Stomach (tissue), 4 donors: ENCODE measurements at regions not wholly inside any gene's neighbourhood (a gene's known extent, or its start where the extent isn't known, plus 50 kb on each side); places are given as distances from the start of the nearest gene placed in this dataset.

Experiments
- CTCF ChIP-seq, 7 experiments: fragments of 450-650 bp in 4 of 7; fragments of 200-600 bp in 3 of 7; sonication (generic) in 3 of 7; IDR thresholded peaks; one replicate each; pipeline ENCODE4 v1.5.1; 2016 to 2019; ENCODE audit warnings: antibody characterized with exemption in 7 of 7, control low read depth in 2 of 7, mild to moderate bottlenecking in 1 of 7
- EP300 ChIP-seq: sonication (generic); formaldehyde crosslinking; IDR thresholded peaks from one replicate; pipeline ENCODE4 v1.6.1; 2017; ENCODE audit warnings: antibody characterized with exemption
- POLR2A ChIP-seq, 4 donors: fragments of 450-650 bp; IDR thresholded peaks; one replicate each; pipeline ENCODE4 v1.6.1; 2016; ENCODE audit warnings: antibody characterized with exemption in 4 of 4, control low read depth in 2 of 4, mild to moderate bottlenecking in 1 of 4, moderate library complexity in 1 of 4
- POLR2AphosphoS5 ChIP-seq, 3 donors: sonication (generic); formaldehyde crosslinking; IDR thresholded peaks; one replicate each; pipeline ENCODE4 v1.6.1; 2016; ENCODE audit warnings: antibody characterized with exemption in 3 of 3

- TF ChIP-seq CTCF (IDR thresholded peaks at IDR 0.05) = no peak
- no peak for TF ChIP-seq EP300
- no peak for TF ChIP-seq POLR2A (IDR thresholded peaks at IDR 0.05)
- TF ChIP-seq POLR2AphosphoS5 (IDR thresholded peaks at IDR 0.05) = no peak
Observed at GRCh38 chr14:32009221-32009975, 67.7 kb upstream of the ARHGAP5 start.
